Activated effector memory CD4-positive, alpha-beta T cell treated with anti-CD3 and anti-CD28 coated beads, Interleukin-2, amount 50 U/mL, for 16 hours (primary cell): ENCODE measurements at regions not wholly inside any gene's neighbourhood (a gene's known extent, or its start where the extent isn't known, plus 50 kb on each side); places are given as distances from the start of the nearest gene placed in this dataset.

Experiments used
- DNase-seq: peaks from one replicate; pipeline ENCODE4 v3.0.0-alpha.2; 2020

- DNase-seq = no peak
Observed at GRCh38 chr14:97625477-97625876, 828.3 kb downstream of the VRK1 start.

DNA sequence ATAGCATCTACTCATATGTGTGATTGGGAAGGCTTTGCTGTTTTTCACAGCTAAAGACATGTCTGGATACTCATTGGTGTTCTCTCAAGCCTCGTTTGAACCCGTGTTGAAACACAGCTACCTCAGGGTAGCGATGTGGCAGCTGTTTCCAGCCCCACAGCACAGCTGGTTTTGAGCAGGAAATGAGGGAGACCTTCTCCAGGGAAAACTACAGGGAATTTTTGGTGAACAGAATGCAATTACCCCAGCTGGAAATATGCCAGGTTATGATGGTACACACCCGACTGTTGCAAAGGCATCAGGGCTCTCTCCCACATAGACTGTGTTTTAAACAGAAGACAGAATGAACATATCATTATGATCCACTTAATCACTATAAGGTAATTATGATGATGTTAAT is 828.9 kb downstream of the VRK1 start:
- no peak for DNase-seq

- DNase-seq = no peak
Observed at GRCh38 chr14:97630249-97630648, 833.1 kb downstream of the VRK1 start.

DNA sequence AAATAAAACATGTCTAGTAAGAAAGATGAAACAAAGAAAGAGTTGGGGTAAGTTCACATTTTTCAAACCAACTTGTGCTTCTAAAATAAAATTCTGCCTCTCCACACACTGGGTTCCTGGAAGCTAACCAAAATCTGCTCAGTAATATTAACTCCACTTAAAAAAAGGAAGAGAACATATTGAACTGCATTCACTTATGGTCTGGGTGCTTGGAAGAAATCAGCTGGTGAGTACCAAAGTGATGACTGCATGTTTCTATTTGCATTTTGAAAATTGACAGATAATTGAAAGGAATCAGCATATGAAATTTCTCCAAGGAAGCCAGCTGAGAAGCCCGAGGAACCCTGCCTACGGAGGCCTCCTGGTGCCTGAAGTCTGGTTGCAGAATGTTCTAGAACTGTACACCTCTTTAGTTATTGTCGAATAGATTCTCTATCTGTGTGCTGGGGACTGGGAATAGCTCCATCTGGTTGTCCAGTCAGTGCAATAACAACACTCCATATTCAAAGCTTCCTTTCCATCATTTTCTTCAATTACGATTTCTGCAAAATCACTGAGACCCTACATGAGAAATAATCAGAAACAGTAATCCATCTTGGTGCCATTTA is 836.1 kb downstream of the VRK1 start:
- DNase-seq = no peak

GRCh38 chr14:97634751-97635150 is 837.6 kb downstream of the VRK1 start:
- DNase-seq = peak; percentile 65

DNA sequence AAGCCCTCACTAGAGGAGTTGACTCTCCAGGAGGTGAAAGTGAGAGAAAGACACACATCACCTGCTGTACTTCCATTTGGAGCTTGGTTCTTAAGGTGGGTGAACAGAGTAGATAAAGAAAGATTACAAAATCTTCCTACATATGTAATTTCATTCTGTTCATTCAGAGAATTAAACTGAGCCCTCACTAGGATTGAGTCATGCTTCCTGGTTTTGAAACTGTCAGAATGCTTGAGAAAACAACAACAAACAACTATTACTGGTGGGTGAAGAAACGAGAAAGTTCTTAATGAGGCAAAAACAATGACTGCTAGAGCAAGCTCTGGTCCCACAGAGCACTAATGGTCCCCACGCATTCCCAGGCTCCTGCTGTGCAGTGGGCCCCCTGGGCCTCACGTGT is 841.7 kb downstream of the VRK1 start:
- DNase-seq = no peak

DNA sequence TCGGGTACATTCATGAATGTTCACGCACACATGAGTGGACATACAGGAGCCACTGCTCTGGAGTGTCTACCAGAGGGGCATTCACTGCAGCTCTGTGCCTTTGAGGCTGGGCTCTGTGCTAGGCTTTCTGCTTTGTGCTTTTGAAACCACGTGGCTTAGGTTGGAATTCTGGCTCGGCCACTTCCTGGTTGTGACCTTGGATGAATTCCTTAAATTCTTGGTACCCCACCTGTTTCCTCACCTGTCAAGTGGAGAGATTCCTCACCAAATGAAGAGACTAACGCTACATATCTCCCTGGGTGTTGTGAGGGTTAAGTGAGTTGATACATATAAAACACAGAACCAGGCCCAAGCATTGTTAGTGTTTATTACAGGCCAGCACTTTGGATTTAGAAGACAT is 842.8 kb downstream of the VRK1 start:
- no peak for DNase-seq

DNA sequence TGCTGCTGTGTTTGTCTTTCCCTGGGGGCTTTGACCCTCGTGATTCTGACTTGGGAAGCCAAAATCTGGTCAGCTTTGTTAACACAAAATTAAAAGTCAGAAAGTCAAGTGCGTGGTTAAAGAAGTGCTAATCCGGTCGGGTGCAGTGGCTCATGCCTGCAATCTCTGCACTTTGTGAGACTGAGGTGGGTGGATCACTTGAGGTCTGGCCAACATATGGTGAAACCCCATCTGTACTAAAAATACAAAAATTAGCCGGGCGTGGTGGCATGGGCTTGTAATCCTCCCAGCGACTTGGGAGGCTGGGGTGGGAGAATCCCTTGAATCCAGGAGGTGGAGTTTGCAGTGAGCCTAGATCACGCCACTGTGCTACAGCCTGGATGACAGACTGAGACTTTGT is 844.6 kb downstream of the VRK1 start:
- DNase-seq = no peak

DNA sequence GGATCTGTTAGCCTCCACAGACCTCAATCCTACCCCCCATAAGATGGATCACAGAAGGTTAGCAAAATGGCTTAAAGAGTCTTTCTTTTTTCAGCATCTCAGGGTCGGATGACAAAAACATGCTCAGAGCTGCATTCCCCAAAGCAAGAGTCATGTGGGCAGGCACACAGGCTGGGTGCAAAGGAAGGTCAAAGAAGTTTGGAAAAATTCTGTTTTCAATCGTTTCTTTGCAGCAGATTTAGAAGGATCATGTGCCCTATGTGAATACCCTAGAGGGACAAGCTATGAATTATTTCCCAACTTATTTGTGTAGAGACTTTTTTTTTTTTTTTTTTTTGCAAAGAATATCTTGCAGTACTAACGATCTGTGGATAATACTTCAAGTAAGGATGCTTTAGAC is 845.4 kb downstream of the VRK1 start:
- DNase-seq = no peak

- DNase-seq = no peak
Observed at GRCh38 chr14:97644365-97644764, 847.2 kb downstream of the VRK1 start.

DNA sequence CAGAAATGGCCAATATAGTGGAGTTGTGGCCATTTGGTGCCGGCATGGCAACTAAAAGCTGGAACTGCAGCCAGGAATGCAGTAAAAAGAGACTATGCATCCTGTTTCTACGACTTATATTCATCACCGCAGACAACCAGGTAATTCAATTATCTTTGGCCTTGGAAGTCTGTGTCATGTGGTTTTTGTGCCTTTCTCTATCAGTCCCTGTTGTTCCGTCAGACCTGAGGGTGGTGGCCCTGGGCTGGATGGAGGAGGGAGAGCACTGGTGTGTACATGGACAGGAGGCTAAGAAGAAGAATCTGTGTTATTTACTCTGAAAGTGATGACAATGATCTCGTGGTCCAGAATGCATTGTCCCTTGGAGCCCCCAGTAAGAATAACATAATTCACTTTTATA is 852.6 kb downstream of the VRK1 start:
- no peak for DNase-seq

DNA sequence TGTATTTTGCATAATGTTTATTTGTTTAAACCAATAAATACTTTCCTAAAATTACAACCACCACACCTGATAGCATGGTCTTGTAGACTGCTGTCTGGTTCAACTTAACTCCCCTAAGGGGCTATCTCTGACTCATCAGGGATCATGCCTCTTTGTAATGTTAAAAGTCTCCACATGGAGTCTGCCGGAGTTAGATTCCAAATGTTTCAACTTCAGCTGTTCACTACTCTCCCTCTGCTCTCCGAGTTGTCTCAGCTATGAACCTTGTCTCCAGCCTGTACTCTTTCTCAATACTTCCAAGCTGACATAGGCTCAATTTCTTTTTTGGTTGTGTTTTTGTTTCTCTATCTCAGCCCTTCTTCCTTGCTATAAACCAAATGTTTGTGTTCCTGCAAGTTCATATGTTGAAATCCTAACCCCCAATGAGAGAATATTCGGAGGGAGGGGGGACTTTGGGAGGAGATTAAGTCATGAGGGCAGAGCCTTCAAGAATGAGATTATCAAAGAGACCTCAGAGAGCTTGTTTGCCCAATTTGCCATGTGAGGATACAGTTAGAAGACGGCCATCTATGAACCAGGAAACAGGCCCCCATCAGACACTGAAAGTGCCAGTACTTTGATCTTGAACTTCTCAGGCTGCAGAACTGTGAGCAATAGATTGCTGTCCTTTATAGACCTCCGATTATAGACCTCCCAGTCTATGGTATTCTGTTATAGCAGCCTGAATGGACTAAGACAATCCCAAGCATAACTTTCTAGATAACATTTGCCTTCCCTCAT is 858.2 kb downstream of the VRK1 start:
- DNase-seq = no peak

DNA sequence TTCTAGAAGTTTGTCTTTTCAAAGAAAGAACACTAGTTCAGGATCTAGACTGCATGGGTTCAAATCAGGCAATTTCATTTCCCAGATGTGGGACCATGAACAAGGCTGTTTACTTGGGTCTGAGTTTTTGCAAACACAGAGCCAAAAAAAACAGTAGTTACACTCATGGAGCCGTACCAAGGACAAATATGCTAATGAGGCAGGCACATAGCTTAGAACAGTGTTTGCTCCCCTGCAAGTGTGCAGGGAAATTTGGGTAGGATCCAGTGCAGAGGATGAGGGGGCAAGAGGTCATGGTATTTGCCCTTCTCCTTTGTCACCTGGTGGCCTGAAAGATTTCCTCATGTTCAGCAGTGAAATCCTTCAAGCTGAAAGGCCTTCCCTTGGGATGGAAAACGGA is 860.4 kb downstream of the VRK1 start:
- DNase-seq = no peak

GRCh38 chr14:97687944-97688630 is 890.9 kb downstream of the VRK1 start:
- DNase-seq = no peak

DNA sequence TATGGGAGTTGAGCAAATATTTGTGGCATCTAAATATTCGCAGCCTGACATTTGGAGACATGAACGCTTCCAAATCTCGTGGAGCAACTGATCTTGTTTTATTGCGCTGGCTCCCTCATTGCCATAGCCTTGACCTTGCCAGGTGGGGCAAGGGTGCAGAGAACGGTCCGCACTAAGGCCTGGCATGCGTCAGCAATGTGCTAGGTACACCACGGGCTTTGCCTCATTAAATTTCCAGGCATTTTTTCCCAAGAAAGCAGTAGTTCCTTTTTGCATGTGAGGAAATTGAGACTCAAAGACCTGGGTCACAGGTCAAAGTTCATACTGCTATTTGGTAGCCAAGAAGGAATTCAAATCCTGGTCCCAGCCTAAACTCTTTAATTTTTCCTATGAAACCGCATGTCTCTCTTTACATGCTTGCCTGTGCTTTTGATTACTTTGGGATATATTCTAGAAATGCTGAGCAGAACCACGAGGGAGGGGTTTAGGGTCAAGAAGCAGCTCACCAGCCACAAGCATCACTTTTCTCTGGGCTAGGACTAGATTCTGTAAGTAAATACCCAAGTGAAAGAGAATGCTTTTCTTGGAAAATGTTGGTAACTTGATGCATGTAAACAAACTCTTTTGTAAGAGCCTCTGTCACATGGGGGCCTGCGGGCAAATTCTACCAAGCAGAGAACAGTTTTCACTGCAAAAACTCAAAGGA is 891.6 kb downstream of the VRK1 start:
- no peak for DNase-seq

GRCh38 chr14:97692084-97692483 is 894.9 kb downstream of the VRK1 start:
- DNase-seq = no peak

DNA sequence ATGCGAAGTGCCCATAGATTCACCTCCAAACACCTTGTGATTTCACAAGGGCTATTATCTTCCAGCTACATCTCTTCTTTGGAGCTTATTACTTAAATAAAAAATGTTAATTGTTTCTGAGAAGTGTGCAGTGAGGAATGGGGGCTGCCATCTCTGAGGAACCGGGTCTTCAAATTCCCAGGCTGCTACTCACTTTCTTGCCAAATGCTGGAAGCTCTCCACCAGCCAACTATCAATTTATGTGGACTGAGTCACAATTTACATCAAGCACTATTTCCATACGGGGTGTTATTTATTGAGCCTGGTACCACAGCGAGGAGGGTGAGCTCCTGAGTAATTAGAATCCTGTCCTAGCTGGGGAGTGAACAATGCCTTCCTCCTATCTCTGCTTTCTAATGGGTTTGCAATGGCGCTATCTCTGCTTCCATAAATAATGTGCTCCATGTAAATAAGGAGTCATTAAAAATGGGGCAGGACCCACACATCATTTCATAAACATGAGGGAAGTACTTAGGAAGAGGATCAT is 898.3 kb downstream of the VRK1 start:
- DNase-seq = no peak

GRCh38 chr14:97697772-97698171 is 900.6 kb downstream of the VRK1 start:
- no peak for DNase-seq

GRCh38 chr14:97699026-97699425 is 901.8 kb downstream of the VRK1 start:
- no peak for DNase-seq

DNA sequence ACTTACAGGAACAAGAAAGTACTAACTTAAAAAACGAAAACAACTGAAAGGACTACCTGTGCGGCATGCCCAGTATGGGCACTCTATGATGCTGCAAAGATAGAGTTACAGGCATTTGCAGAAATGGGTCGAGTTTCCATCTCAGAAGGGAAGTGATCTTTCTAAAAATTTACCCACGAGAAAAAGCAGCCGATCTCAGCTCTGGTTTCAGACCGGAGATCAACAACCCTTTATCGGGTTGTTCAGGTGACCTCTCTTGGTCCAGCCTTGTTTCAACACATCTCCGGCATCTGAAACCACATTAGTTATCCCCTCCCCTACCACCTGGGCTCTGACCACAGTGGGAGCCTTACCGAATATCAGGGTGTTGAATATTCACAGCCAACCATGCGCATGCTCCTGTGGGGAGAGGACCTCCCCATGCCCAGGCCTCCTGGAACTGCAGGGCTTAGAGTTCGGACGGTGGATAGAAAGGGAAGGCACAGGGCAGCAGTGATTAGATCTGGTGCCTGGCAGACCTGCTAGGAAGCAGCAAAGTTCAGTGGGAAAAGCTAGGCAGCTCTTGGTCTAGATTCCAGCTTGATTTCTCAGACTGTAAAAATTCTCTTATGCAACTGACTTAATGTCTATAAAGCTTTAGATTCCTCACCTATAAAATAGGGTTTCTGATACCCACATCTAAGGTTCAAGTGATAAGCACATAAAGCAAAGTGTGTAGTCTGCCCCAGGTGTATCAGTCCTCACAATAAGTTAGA is 906.0 kb downstream of the VRK1 start:
- peak; percentile 74 for DNase-seq

DNA sequence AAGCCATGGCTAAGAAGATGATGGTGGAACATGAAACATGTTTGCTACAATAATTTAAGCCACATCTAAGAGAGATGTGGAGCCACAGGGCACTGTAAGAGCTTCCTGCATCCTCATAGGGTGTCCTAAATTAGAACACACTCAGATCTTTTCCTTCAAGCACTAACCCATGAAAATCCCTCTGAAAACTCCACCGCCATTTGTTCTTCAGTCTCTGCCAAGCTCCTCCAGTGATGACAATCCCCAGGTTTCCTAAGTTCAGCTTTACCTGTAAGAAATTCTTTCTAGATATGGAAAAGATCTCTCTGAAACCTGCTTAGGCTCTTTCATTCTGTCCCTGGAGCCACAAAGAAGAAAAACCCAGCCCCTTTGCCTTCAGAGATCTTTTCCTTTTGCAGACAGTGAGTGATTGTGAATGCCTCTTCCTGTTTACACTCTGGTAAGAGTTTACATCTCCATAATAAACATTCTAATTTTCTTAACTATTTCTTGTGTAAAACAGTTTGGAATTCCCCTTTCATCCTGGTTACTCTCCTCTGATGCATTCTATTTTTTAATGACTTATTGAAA is 907.2 kb downstream of the VRK1 start:
- no peak for DNase-seq

DNA sequence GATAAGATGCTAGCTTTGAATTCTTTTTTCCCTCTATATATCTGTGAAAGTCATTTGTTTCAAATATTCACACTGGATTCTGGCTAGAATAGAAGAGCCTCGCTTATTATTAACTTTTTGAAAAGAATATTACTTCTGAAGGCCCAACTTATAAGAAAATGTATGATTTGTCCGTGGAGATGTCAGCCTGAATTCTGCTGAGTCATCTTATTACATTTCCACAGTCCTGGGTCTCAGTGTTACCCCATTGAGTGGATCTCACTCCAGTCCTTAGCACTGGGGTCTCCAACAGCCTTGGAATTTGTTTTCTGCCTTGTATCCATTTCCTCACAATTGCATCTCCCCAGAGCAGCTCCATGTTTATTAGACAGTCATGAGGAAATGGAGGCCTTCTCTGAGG is 907.9 kb downstream of the VRK1 start:
- DNase-seq = no peak
